ENCODE measurements at regions not wholly inside any gene's neighbourhood (a gene's known extent, or its start where the extent isn't known, plus 50 kb on each side); places are given as distances from the start of the nearest gene placed in this dataset.

DNA sequence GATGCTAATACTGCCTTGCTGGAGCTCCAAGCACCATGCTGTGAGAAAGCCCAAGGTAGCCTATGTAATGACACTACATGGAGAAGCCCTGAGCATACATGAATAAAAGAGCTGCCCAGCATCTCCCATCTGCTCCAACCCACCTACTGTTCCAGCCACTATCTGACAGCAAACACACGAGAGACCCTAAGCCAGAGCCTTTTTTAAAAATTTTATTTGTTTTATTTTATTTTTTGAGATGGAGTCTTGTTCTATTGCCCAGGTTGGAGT is 95.2 kb upstream of the PRICKLE1 start:
- no peak for TF ChIP-seq JUND (IDR thresholded peaks at IDR 0.05; ENCODE audit: low read depth)
- DNase-seq (ENCODE audit: low read depth in 1 of 2, low spot score in 1 of 2) = no peak
- in situ Hi-C loops (cut with HindIII; ENCODE audit: low pct_unique_long_range_greater_than_20kb, low sequenced_read_pairs) = no loop called here

DNA sequence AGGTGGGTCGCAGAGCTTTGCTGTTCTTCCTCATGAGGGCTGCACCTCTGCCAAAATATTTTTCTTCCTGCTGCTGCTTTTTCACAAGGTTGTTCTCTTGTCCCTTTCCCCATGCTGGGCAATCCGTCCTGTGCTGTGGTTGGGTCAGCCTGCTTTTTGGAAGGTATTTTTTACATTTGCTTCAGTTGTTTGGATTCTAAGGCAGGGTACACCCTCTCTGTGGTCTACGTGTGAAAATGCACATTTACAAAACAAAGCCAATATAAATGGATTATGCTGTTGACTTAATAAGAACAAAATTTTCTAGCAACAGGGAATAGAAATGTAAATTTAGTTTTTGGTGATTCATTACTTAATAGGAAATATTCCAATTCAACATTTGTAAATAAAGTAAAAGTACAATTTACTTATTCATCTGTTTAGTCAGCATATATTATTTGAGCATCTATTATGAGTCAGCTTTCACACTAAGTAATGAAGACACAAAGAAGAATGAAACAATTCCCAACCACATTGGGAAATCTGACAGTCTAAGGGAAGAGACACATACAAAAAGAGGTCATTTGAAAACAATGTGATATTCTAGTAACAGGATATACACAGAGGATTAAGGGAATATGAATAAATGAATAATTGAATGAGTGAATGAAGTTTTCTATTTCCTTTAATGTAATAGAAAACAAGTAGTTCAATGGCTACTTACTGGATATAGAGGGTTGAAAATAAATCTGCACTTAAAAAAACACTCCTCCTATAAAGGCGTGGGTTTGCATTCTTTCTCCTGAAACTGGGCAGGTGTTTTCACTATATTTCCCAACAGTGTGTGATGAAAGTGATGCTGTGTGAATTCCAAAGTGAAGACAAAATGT is 94.6 kb upstream of the PRICKLE1 start:
- DNase-seq (ENCODE audit: low read depth in 1 of 2, low spot score in 1 of 2) = no peak
- in situ Hi-C loops (cut with HindIII; ENCODE audit: low pct_unique_long_range_greater_than_20kb, low sequenced_read_pairs) = no loop called here
- TF ChIP-seq JUND (IDR thresholded peaks at IDR 0.05; ENCODE audit: low read depth) = no peak

DNA sequence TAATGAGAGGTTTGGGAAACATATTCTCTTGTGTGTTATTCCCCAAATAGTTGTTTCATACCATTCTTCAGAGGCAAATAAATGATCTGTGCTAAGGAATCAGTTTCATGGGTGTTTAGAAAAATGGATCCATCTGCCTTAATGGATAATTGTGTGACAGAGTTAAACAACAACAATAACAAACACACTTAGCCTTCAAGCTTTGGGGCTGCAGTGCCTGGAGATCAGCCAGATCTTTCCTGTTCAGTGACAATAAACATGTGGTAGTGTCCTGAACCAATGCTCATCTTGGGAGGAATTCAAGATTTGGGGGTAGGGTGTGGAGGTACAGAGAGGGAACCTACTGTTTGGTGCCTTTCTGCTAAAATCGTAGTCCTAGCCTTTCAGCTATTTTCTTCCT is 93.7 kb upstream of the PRICKLE1 start:
- in situ Hi-C loops (cut with HindIII; ENCODE audit: low pct_unique_long_range_greater_than_20kb, low sequenced_read_pairs) = no loop called here
- TF ChIP-seq JUND (IDR thresholded peaks at IDR 0.05; ENCODE audit: low read depth) = no peak
- DNase-seq (ENCODE audit: low read depth in 1 of 2, low spot score in 1 of 2) = no peak

DNA sequence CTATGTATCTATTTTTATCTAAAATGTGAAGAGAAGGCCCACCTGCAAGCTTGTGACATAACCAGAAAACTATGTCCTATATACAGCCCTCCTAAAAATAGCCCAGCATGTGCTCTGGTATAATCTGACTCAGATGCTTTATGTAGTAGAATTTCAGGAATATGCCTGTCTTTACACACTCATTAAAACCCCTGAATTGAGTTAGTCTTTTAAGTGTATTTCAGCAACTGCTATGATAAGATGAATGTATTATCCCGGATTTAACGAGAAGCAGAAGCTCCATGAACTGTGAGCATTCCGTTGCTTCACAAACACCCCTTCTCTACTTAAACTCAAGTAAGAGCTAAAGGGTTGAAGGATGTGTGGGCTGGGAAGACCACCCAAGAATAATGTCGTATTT is 89.9 kb upstream of the PRICKLE1 start:
- DNase-seq (ENCODE audit: low read depth in 1 of 2, low spot score in 1 of 2) = no peak
- no peak for TF ChIP-seq JUND (IDR thresholded peaks at IDR 0.05; ENCODE audit: low read depth)
- in situ Hi-C loops (cut with HindIII; ENCODE audit: low pct_unique_long_range_greater_than_20kb, low sequenced_read_pairs) = no loop called here

DNA sequence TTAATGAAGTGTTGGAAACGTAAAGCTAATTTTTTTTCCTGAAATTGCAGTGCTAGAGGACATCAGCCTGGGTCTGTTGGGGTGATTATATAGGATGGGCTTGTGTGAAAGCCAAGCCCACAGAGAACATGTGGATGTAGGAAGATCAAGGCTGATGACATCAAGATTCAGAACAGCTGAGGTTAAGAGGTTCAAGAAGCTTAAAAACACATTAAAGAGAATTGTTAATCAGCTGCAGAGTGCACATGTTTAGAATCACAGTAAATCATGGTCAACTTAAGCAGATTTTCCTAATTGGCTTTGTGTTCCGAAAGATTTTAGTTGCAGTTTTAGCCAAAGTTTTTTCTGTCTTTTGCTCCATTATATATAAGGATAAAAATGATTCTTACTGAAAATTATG is 87.9 kb upstream of the PRICKLE1 start:
- no peak for DNase-seq (ENCODE audit: low read depth in 1 of 2, low spot score in 1 of 2)
- no peak for TF ChIP-seq JUND (IDR thresholded peaks at IDR 0.05; ENCODE audit: low read depth)
- in situ Hi-C loops (cut with HindIII; ENCODE audit: low pct_unique_long_range_greater_than_20kb, low sequenced_read_pairs) = no loop called here

DNA sequence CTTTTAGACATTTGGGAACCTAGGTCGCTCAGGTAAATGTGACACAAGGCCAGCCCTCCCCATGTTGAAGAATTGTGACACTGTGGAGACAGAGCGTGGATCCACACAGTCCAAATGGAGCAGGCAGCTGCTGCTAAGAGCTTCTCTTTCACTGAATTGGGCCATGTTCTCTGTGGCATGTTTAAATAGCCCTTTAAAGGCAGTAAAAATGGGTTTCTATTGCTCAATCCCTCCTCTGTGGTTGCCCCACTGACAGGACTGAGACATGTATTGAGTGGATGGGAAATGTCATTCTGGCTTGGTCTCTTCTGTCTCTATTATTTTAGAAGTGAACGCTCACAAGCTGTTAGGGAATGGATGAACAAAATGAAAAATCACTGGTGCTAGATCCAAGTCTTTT is 84.0 kb upstream of the PRICKLE1 start:
- no peak for TF ChIP-seq JUND (IDR thresholded peaks at IDR 0.05; ENCODE audit: low read depth)
- in situ Hi-C loops (cut with HindIII; ENCODE audit: low pct_unique_long_range_greater_than_20kb, low sequenced_read_pairs) = no loop called here

DNA sequence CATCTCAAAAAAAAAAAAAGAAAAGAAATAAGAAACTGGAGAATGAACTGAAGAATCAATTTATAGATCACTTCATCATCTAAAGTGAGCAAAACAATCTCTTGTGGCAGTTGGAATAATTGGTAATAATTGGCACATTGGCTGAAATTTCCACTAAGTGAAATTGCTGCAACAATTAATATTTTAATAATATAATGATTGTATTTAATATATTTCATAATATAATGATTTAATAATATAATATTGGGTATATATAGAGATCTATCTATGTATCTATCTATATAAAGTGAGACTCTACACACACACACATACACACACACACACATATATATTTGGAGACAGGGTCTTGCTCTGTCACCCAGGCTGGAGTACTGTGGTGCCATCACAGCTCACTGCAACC is 81.2 kb upstream of the PRICKLE1 start:
- no peak for DNase-seq (ENCODE audit: low read depth in 1 of 2, low spot score in 1 of 2)
- in situ Hi-C loops (cut with HindIII; ENCODE audit: low pct_unique_long_range_greater_than_20kb, low sequenced_read_pairs) = no loop called here
- TF ChIP-seq JUND (IDR thresholded peaks at IDR 0.05; ENCODE audit: low read depth) = no peak

More for the DNA sequence above, 84.0 kb upstream of the PRICKLE1 start:
- DNase-seq (ENCODE audit: low read depth in 1 of 2, low spot score in 1 of 2) = no peak

DNA sequence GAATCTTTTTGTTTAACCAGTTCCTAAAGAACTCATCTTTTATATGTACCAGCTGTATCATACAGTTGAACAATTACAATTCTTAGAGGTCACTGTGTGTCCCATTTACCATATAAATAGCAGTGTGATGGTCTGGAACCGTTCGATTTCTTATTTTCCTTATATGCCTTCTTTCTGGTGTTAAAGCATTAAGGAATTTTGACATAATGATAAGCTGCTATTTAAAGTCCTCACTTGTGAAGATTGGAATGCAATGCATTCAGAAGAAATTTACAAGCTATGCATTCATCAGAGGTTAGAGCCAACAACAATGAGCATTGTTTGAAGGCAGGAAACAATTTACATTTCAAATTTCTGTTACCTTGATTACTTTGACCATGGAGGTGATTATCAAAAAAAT is 80.0 kb upstream of the PRICKLE1 start:
- no peak for TF ChIP-seq JUND (IDR thresholded peaks at IDR 0.05; ENCODE audit: low read depth)
- in situ Hi-C loops (cut with HindIII; ENCODE audit: low pct_unique_long_range_greater_than_20kb, low sequenced_read_pairs) = no loop called here

DNA sequence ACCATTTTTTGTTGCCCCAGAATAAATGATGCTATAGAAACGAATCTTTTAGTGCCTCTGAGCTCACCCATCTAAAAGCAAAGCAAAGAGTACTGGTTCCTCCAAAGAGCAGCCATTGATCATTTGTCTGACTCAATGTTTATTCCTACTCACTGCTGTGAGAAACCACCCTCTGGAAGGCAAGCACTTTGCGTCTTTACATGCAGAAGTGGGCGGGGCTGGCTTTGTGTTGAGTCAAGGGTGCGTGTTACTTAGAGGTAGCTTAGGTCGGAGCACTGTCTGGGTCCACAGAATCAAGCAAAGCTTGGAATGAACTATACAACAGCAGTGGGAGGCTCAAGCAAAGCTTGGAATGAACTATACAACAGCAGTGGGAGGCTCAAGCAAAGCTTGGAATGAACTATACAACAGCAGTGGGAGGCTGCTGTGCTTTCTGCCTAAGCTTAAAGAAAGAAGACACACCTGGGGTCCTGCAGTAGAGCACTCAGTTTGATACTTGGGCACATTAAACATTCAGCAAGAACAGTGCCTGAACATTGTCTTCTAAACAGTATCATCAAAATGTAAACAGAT is 77.2 kb upstream of the PRICKLE1 start:
- no peak for DNase-seq (ENCODE audit: low read depth in 1 of 2, low spot score in 1 of 2)
- in situ Hi-C loops (cut with HindIII; ENCODE audit: low pct_unique_long_range_greater_than_20kb, low sequenced_read_pairs) = no loop called here

More for the DNA sequence above, 80.0 kb upstream of the PRICKLE1 start:
- DNase-seq (ENCODE audit: low read depth in 1 of 2, low spot score in 1 of 2) = no peak

DNA sequence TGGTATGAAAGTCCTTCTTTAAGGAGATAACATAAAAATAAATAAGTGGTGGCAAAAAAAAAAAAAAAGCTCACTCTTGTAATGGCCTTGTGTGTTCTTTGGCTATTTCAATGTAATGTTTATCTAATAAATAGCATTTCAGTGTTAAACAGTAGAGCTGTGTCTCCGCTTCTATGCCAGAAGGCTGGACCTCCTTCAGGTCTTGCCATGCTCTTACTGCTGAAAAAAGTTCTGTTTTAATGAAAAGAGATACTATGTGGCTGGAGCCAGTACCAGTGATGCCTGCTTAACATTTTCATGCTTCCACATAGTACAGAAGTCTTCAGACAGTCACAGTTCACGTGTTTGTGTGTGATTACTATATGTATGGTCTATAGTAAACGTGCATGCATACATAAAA is 74.1 kb upstream of the PRICKLE1 start:
- DNase-seq (ENCODE audit: low read depth in 1 of 2, low spot score in 1 of 2) = no peak
- in situ Hi-C loops (cut with HindIII; ENCODE audit: low pct_unique_long_range_greater_than_20kb, low sequenced_read_pairs) = no loop called here
- no peak for TF ChIP-seq JUND (IDR thresholded peaks at IDR 0.05; ENCODE audit: low read depth)

More for the DNA sequence above, 77.2 kb upstream of the PRICKLE1 start:
- TF ChIP-seq JUND (IDR thresholded peaks at IDR 0.05; ENCODE audit: low read depth) = no peak

DNA sequence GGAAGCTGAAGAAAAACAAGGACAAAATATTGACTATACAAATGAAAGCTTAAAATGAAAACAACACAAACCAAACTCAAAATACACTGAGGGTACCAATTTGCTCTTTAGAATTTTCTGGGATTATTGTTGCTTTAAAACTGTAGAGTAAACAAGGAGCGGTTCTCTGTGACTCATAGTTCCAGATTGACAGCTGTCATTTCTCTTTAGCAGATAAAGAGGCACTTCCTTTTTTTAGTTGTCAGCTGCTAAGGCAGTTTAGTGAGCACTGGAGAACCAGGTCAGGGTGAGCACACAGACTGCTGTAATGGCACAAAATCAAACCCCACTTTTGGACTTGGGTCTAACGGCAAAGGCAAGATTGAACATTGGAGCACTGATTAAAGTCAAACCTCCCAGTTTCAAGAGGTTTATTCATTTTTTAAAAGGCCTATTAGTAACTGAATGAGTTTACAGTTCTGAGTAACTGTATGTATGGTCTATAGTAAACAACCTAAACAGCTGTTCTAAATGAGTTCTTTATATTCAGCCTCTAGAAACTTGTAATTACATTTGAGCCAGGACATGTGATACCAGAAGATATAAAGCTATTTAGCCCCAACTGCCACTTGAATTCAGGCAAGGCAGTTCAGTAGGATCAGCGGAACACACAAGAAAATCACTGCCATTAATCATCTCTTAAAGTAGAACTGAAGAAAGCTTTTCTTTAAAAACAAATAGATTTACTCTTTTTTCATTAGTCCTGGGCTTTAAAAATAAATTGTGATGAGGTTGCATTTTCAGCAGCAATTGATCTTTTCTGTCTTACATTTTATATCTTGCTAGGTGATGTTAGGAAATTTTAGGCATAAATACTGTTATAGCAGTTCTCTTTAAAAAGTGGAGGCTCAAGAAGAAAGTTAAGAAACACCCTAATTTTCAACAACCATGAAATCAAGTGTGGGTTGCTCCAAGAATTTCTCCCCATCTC is 71.7 kb upstream of the PRICKLE1 start:
- no peak for DNase-seq (ENCODE audit: low read depth in 1 of 2, low spot score in 1 of 2)
- TF ChIP-seq JUND (IDR thresholded peaks at IDR 0.05; ENCODE audit: low read depth) = no peak
- in situ Hi-C loops (cut with HindIII; ENCODE audit: low pct_unique_long_range_greater_than_20kb, low sequenced_read_pairs) = no loop called here

DNA sequence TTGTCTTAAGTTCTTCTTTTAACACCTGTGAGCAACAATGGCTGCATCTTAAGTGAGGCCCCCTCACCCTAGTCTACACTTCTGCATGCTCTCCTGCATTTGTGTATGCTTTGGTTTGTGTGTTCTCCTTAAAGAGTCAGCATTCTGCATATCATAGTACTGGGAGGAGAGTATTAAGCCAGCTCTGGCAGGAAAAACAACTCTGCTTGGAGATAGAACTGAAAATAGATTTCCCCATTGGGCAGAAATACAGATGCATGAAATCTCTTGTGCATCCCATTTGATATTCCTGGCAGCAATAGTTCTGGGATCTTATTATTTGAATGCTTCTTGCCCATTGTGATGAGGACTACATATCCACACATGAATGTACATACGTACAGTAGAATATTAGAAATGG is 70.6 kb upstream of the PRICKLE1 start:
- no peak for DNase-seq (ENCODE audit: low read depth in 1 of 2, low spot score in 1 of 2)
- no peak for TF ChIP-seq JUND (IDR thresholded peaks at IDR 0.05; ENCODE audit: low read depth)
- in situ Hi-C loops (cut with HindIII; ENCODE audit: low pct_unique_long_range_greater_than_20kb, low sequenced_read_pairs) = no loop called here

DNA sequence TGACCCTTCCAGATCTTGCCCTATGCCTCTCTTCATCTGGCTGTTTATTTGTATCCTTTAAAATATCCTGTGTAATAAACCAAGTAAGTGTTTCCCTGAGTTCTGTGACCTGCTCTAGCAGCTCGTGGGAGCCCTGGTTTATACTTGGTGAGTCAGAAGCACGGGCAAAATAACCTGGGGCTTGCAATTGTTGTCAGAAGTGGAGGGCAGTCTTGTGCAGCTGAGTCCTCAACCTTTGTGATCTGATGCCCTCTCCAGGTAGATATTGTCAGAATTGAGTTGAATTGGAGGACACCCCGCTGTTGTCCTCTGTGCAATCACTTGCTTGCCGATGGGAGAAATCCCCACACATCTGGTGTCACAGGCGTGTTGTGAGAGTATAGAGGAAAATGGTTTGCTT is 62.5 kb upstream of the PRICKLE1 start:
- in situ Hi-C loops (cut with HindIII; ENCODE audit: low pct_unique_long_range_greater_than_20kb, low sequenced_read_pairs) = no loop called here
- no peak for TF ChIP-seq JUND (IDR thresholded peaks at IDR 0.05; ENCODE audit: low read depth)
- DNase-seq (ENCODE audit: low read depth in 1 of 2, low spot score in 1 of 2) = no peak
